ENCODE measurements at regions not wholly inside any gene's neighbourhood (a gene's known extent, or its start where the extent isn't known, plus 50 kb on each side); places are given as distances from the start of the nearest gene placed in this dataset.

DNA sequence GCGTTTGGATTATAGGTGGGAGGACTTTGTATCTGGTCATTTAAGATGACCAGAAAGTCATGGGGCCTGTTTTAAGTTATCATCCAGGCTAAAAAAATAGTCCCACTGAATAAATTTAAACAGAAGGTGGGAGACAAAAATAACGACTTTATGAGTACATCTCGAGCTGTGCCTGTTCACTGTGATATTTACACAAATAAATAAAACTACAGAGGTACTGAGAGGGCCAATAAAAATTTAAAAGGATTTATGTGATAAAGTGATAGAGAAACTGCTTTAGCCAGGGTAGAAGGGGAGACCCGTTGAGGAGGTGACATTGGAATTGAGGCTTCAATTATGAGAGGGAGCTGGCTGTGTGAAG, 53.4 kb upstream of the PMEPA1 start:
- no peak for DNase-seq (ENCODE audit: low read depth)

DNA sequence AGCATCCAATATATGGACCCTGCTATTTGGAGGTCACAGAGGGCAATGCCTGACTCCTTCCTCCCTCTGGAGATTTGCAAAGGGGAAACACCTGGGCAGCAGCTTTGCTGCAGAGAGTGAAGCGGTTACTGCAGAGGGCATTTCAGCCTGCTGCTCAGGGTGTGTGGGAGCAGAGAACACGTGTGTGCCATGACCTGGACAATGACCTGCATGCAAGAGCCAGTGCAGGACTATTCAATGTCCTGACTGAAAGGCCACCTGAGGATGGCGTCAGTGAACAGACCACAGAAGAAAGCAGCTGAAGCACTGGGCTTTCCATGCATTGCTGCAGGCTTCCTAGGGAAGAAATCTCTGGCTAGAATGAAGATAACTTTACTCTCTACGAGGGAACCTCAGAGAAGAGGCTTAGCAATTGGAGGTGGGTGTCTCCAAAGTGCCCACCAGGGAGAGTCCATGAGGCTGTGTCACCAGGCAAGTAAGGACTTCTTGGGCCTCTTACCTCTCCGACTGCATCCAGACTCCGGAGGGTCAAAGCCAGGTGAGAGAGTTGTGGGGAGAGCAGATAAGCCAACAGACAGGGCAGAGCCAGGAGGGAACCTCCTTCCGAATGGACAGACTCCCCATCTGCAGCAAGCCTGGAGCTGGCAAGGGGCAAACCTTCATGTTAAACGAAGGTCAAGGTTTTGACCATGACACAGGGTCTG, 52.9 kb upstream of the PMEPA1 start:
- no peak for DNase-seq (ENCODE audit: low read depth)

DNA sequence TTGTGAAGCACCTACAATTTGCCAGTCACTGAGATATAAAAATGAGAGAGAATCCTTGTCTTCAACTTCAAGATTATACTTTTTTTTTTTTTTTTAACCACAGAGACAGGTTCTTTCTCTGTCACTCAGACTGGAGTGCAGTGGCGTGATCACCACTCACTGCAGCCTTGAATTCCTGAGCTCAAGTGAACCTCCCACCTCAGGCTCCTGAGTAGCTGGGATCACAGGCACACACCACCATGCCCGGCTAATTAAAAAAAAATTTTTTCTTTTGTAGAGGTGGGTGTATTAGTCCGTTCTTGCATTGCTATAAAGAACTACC, 51.6 kb upstream of the PMEPA1 start:
- DNase-seq (ENCODE audit: low read depth): no peak

DNA sequence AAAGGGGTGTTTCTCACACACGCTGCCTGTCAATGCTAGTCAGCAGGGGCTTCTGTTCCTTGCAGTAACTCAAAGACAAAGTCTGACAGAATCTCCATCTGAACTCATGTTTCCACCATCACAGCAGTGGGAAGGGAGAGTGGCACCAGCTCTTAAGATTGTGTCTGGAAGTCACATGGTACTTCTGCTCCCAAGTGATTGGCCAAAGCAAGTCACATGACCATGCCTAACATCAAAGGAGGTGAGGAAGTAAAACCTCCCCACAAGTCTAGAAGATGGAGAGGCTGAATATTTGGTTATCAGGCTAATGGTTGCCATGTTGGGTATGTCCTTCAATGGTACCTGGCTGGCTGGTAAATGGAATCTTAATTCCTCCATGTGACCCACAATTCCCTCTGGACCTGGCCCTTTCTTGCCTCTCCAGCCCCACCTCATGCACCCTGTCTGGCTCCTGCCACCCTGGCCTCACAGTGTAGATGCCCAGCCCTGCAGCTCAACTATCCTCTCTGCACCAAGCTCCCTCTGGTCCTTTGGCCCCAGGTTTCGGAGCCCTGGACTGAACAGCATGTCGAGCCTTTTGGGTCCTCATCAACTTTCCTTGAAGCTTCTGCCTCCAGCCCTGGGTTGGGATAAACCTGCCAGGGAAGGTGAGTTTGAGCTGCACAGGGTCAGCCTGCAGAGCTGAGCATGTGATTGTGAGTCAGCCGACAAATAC, 51.0 kb upstream of the PMEPA1 start:
- no peak for DNase-seq (ENCODE audit: low read depth)

DNA sequence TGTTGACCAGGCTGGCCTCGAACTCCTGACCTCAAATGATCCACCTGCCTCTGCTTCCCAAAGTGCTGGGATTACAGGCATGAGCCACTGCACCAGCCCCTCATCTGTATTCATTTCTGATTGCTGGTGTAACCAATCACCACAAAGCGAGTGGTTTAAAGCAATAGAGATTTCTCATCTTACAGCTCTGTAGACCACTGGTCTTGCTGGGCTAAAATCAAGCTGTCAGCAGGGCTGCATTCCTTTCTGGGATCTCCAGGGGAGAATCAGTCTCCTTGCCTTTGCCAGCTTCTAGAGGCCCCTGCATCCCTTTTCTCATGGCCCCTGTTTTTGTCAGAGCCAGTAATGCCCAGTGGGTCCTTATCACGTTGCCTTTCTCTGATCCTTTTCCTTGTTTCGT, 49.9 kb upstream of the PMEPA1 start:
- DNase-seq (ENCODE audit: low read depth): no peak

Data from amniotic epithelial cell (primary cell).